PC-9 (cell line): ENCODE measurements at regions not wholly inside any gene's neighbourhood (a gene's known extent, or its start where the extent isn't known, plus 50 kb on each side); places are given as distances from the start of the nearest gene placed in this dataset.
A peak's percentile ranks its signal among the peaks of the same experiment; 100 is the strongest.

Source experiments
- BruUV-seq: library from RNA; stranded (reverse); fragments of 400-500 nt; replicated peaks from 2 replicates; lab custom pipeline; 2021; lab: Mats Ljungman, UMichigan
- CTCF ChIA-PET: fragments of 300-600 bp; sonication (Branson Sonifier 250); formaldehyde crosslinking; loops from one replicate; lab custom pipeline; 2022; ENCODE audit warnings: antibody characterized with exemption; lab: Charles Lee
- POLR2A ChIA-PET: fragments of 300-600 bp; sonication (Branson Sonifier 250); formaldehyde crosslinking; loops from one replicate; lab custom pipeline; 2022; ENCODE audit warnings: antibody characterized with exemption; ENCODE audit not compliant: unreplicated experiment; lab: Charles Lee
- DNase-seq, 2 experiments: peaks; one replicate each; pipeline versions ENCODE4 v3.0.0 to v3.0.0-alpha.2; 2015 to 2022; ENCODE audit warnings: mixed read lengths in 1 of 2
- H2AFZ ChIP-seq: fragments of 200-600 bp; sonication (generic); 2 replicates; pipeline ENCODE4 v1.8.1; 2017; ENCODE audit warnings: antibody characterized with exemption
- H3F3A ChIP-seq: fragments of 200-600 bp; sonication (generic); 2 replicates; pipeline ENCODE4 v1.8.1; 2017; ENCODE audit warnings: antibody characterized with exemption, mild to moderate bottlenecking, low read depth; ENCODE audit not compliant: insufficient read depth
- H3K27ac ChIP-seq: fragments of 200-600 bp; sonication (generic); 2 replicates; pipeline ENCODE4 v1.6.1; 2016; ENCODE audit warnings: mixed run types
- H3K27me3 ChIP-seq: fragments of 200-600 bp; sonication (generic); 2 replicates; pipeline ENCODE4 v1.6.1; 2016; ENCODE audit warnings: low read depth, mixed run types; ENCODE audit not compliant: insufficient read depth
- H3K36me3 ChIP-seq: fragments of 200-600 bp; sonication (generic); 2 replicates; pipeline ENCODE4 v1.6.1; 2016; ENCODE audit warnings: low read depth, mixed run types
- H3K4me1 ChIP-seq: fragments of 200-600 bp; sonication (generic); replicated peaks from 2 replicates; pipeline ENCODE4 v1.6.1; 2016; ENCODE audit warnings: mixed run types; ENCODE audit not compliant: insufficient read depth
- H3K4me2 ChIP-seq: fragments of 200-600 bp; sonication (generic); 2 replicates; pipeline ENCODE4 v1.6.1; 2017; ENCODE audit warnings: mixed run types
- H3K4me3 ChIP-seq: fragments of 200-600 bp; sonication (generic); 2 replicates; pipeline ENCODE4 v1.6.1; 2016; ENCODE audit warnings: mixed run types
- H3K79me2 ChIP-seq: fragments of 200-600 bp; sonication (generic); 2 replicates; pipeline ENCODE4 v1.6.1; 2017; ENCODE audit warnings: low read depth, mixed run types
- H3K9me2 ChIP-seq: fragments of 200-600 bp; sonication (generic); 2 replicates; pipeline ENCODE4 v1.8.1; 2017; ENCODE audit warnings: mild to moderate bottlenecking; ENCODE audit not compliant: insufficient read depth
- H3K9me3 ChIP-seq: fragments of 200-600 bp; sonication (generic); 2 replicates; pipeline ENCODE4 v1.8.1; 2016; ENCODE audit warnings: low read depth; ENCODE audit not compliant: insufficient read depth
- H4K20me1 ChIP-seq: fragments of 200-600 bp; sonication (generic); 2 replicates; pipeline ENCODE4 v1.8.1; 2017; ENCODE audit not compliant: insufficient read depth
- EZH2 ChIP-seq: fragments of 200-600 bp; sonication (generic); IDR thresholded peaks from 2 replicates; pipeline ENCODE4 v1.8.0; 2017; ENCODE audit warnings: antibody characterized with exemption, low read depth
- intact Hi-C: fragments of 100-400 bp; cut with micrococcal nuclease; formaldehyde crosslinking; loops from one replicate; pipeline ENCODE4 v1.10.0; 2022; ENCODE audit not compliant: unreplicated experiment
- TF ChIP-seq, protein P1 (sequence below): fragments of 200-600 bp; sonication (generic); conservative IDR thresholded peaks from 2 replicates; pipeline ENCODE4 v1.6.1; 2017; ENCODE audit warnings: mixed run types, antibody characterized with exemption, mild to moderate bottlenecking, moderate library complexity

DNA sequence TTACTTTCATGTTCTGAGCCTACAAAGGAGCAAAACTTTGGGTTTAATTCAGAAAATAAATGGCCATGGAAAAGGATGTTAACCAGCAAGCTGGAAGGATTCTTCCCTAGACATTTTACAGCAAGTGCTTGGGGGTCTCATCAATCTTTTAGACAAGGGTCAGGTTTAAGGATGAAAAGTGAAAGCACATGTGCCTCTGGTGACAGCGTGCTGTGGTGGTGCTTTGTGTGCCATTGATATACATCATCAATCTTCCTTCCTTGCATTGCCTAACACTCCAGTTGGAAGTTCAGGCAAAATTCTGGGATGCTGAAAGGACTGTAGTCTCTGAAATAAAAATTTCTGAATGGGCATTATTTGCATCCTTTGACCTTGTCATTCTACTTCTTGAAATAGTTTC lies 171.2 kb downstream of the KCNE4 start:
- peaks cover 3% of the 10 kb centered on the region for H3K9me3 ChIP-seq
- DNase-seq = no peak
- intact Hi-C loops = loop anchor here (10.0 kb wide), 1 partner anchor 528 kb away; no protein-coding TSS in a partner anchor
- H3F3A ChIP-seq = peaks cover 4% of the 10 kb centered on the region; the same call in 1 of the 2 replicates
- no peak overlapping the region for H3K4me3 ChIP-seq
- BruUV-seq = no TSS peak
- TF ChIP-seq EZH2 = no peak
- TF ChIP-seq, protein P1, sequence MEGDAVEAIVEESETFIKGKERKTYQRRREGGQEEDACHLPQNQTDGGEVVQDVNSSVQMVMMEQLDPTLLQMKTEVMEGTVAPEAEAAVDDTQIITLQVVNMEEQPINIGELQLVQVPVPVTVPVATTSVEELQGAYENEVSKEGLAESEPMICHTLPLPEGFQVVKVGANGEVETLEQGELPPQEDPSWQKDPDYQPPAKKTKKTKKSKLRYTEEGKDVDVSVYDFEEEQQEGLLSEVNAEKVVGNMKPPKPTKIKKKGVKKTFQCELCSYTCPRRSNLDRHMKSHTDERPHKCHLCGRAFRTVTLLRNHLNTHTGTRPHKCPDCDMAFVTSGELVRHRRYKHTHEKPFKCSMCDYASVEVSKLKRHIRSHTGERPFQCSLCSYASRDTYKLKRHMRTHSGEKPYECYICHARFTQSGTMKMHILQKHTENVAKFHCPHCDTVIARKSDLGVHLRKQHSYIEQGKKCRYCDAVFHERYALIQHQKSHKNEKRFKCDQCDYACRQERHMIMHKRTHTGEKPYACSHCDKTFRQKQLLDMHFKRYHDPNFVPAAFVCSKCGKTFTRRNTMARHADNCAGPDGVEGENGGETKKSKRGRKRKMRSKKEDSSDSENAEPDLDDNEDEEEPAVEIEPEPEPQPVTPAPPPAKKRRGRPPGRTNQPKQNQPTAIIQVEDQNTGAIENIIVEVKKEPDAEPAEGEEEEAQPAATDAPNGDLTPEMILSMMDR = no peak
- no peaks in the 10 kb centered on the region for H3K27me3 ChIP-seq
- no peaks in the 10 kb centered on the region for H3K9me2 ChIP-seq
- H2AFZ ChIP-seq = 0 out of 2 replicates have a peak overlapping the region, but pooled peaks have one; percentile 7
- no peaks in the 10 kb centered on the region for H4K20me1 ChIP-seq
- H3K36me3 ChIP-seq = no peaks in the 10 kb centered on the region
- H3K27ac ChIP-seq = peak overlapping the region; percentile 40
- POLR2A ChIA-PET = no interaction called here
- peaks cover 27% of the 10 kb centered on the region for H3K4me1 ChIP-seq
- CTCF ChIA-PET = no interaction called here
- no peaks in the 10 kb centered on the region for H3K79me2 ChIP-seq
- peak overlapping the region; percentile 15; the same call in 1 of the 2 replicates for H3K4me2 ChIP-seq

DNA sequence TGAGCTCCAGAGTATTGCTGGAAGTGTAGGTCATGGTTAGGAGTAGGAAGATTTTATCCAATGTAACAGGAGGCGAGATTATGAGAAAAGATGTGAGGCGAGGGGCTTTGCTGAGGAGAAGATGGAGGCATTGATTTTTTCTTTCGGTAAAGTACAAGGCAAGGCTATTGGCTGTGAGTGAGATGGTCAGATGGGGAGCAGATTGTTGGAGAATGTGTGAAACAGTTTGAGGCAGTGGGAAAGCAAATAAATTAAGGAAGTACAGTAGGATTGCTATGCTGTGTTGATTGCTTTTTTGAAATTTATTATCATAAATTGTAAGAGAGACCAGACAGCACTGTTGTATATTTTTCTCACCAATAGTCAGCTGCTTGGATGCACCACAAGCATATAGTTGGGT lies 173.3 kb downstream of the KCNE4 start:
- Histone ChIP-seq H3K9me2 (no peaks in the 10 kb centered on the region), H3K9me3 (peaks cover 3% of the 10 kb centered on the region), H3K4me3 (no peak overlapping the region), H3F3A (peaks cover 7% of the 10 kb centered on the region; the same call in 1 of the 2 replicates), H3K79me2 (no peaks in the 10 kb centered on the region), H3K27me3 (no peaks in the 10 kb centered on the region), H3K4me1 (peaks cover 32% of the 10 kb centered on the region), H3K27ac (no peak overlapping the region), H3K4me2 (no peak overlapping the region), H3K36me3 (no peaks in the 10 kb centered on the region), H2AFZ (no peak overlapping the region), H4K20me1 (no peaks in the 10 kb centered on the region)
- POLR2A ChIA-PET = no interaction called here
- CTCF ChIA-PET = no interaction called here
- no peak for DNase-seq
- intact Hi-C loops = loop anchor here (10.0 kb wide), 1 partner anchor 530 kb away; no protein-coding TSS in a partner anchor
- no TSS peak for BruUV-seq
- TF ChIP-seq, protein P1 = no peak
- no peak for TF ChIP-seq EZH2

DNA sequence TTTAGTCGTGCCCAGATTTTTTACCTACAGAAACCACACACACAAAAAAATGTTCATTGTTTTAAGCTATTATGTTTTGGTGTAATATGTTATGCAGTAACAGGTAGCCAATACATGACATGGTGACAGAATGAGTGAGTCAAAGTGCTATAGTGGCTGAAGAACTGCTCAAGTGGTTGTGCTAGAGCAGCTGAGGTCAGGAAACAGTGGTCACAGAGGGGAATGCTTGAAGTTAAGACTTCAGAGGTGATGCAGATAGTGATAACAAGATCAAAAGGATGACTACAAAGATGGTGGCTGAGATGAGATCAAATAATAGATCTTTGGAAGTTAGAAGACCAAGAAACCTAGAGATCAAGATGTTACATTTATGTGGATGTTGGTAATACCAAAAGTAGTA lies 174.3 kb downstream of the KCNE4 start:
- no peaks in the 10 kb centered on the region for H4K20me1 ChIP-seq
- ChIA-PET CTCF (no interaction called here), POLR2A (interaction anchor here (0.6 kb wide), 1 partner anchor 52 kb away, joined by 3 read pairs; no protein-coding TSS in a partner anchor)
- no peak overlapping the region for H2AFZ ChIP-seq
- H3K79me2 ChIP-seq = no peaks in the 10 kb centered on the region
- H3K4me1 ChIP-seq = peaks cover 40% of the 10 kb centered on the region
- no peak overlapping the region for H3K4me2 ChIP-seq
- no peak for DNase-seq
- H3K36me3 ChIP-seq = no peaks in the 10 kb centered on the region
- BruUV-seq = no TSS peak
- no peak overlapping the region for H3K27ac ChIP-seq
- no peak overlapping the region for H3K4me3 ChIP-seq
- no peaks in the 10 kb centered on the region for H3K27me3 ChIP-seq
- intact Hi-C loops = loop anchor here (10.0 kb wide), 1 partner anchor 531 kb away; no protein-coding TSS in a partner anchor
- no peak for TF ChIP-seq EZH2
- TF ChIP-seq, protein P1 = no peak
- H3K9me2 ChIP-seq = no peaks in the 10 kb centered on the region
- H3F3A ChIP-seq = peaks cover 7% of the 10 kb centered on the region; the same call in 1 of the 2 replicates
- peaks cover 3% of the 10 kb centered on the region for H3K9me3 ChIP-seq
